ENCODE measurements at regions not wholly inside any gene's neighbourhood (a gene's known extent, or its start where the extent isn't known, plus 50 kb on each side); places are given as distances from the start of the nearest gene placed in this dataset.

DNA sequence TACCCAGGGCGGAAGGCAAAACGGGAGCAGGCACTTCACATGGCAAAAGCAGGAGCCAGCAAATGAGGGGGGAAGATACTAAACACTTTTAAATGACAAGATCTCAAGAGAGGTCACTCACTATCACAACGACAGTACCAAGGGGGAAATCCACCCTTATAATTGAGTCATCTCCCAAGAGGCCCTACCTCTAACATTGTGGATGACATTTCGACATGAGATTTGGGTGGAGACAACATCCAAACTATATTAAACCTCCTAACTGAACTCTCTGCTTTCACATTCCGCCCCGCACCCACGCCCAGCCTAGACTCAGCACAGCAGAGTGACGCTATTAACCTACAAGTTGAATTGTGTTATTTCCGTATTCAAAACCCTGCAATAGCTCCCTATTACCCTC, 76.7 kb upstream of the SCAF11 start:
- TF ChIP-seq, protein P1, sequence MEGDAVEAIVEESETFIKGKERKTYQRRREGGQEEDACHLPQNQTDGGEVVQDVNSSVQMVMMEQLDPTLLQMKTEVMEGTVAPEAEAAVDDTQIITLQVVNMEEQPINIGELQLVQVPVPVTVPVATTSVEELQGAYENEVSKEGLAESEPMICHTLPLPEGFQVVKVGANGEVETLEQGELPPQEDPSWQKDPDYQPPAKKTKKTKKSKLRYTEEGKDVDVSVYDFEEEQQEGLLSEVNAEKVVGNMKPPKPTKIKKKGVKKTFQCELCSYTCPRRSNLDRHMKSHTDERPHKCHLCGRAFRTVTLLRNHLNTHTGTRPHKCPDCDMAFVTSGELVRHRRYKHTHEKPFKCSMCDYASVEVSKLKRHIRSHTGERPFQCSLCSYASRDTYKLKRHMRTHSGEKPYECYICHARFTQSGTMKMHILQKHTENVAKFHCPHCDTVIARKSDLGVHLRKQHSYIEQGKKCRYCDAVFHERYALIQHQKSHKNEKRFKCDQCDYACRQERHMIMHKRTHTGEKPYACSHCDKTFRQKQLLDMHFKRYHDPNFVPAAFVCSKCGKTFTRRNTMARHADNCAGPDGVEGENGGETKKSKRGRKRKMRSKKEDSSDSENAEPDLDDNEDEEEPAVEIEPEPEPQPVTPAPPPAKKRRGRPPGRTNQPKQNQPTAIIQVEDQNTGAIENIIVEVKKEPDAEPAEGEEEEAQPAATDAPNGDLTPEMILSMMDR (IDR thresholded peaks at IDR 0.05), result no peak
- no peak for TF ChIP-seq POLR2A (IDR thresholded peaks at IDR 0.05)
